NCI-H2196 (cell line): ENCODE measurements at regions not wholly inside any gene's neighbourhood (a gene's known extent, or its start where the extent isn't known, plus 50 kb on each side); places are given as distances from the start of the nearest gene placed in this dataset.
"Not testable (repeated sequence)": the region's sequence is repeated elsewhere in the genome, so short reads cannot be mapped to it uniquely, and the experiment has no call there.

Experiments used
- DNase-seq: peaks from one replicate; lab custom pipeline; 2025; ENCODE audit not compliant: unreplicated experiment; lab: John Stamatoyannopoulos, UW

- DNase-seq, result no peak
Measured at GRCh38 chr13:50464349-50465251, 378.9 kb downstream of the DLEU7 start.

GRCh38 chr13:50466456-50466855 is 377.0 kb downstream of the DLEU7 start:
- no peak for DNase-seq

- DNase-seq, result no peak
Measured at GRCh38 chr13:50467156-50468110, 376.1 kb downstream of the DLEU7 start.

GRCh38 chr13:50468849-50469669 is 374.4 kb downstream of the DLEU7 start:
- DNase-seq, result no peak

GRCh38 chr13:50473050-50473449 is 370.4 kb downstream of the DLEU7 start:
- not testable (repeated sequence) for DNase-seq

GRCh38 chr13:50474088-50474662 is 369.3 kb downstream of the DLEU7 start:
- DNase-seq, result no peak

GRCh38 chr13:50476577-50477285 is 366.8 kb downstream of the DLEU7 start:
- DNase-seq, result no peak

- no peak for DNase-seq
Measured at GRCh38 chr13:50481936-50482335, 361.6 kb downstream of the DLEU7 start.

- DNase-seq, result no peak
Measured at GRCh38 chr13:50483416-50483815, 360.1 kb downstream of the DLEU7 start.

GRCh38 chr13:50484472-50485113 is 358.9 kb downstream of the DLEU7 start:
- DNase-seq, result no peak

GRCh38 chr13:50485979-50486935 is 357.2 kb downstream of the DLEU7 start:
- DNase-seq, result no peak

GRCh38 chr13:50493683-50494082 is 349.8 kb downstream of the DLEU7 start:
- no peak for DNase-seq

GRCh38 chr13:50494138-50494537 is 349.4 kb downstream of the DLEU7 start:
- no peak for DNase-seq

GRCh38 chr13:50503212-50503611 is 340.3 kb downstream of the DLEU7 start:
- DNase-seq, result not testable (repeated sequence)

- DNase-seq, result no peak
Measured at GRCh38 chr13:50509167-50509566, 334.3 kb downstream of the DLEU7 start.

GRCh38 chr13:50509771-50510441 is 333.6 kb downstream of the DLEU7 start:
- DNase-seq, result no peak

- not testable (repeated sequence) for DNase-seq
Measured at GRCh38 chr13:50510885-50511545, 332.5 kb downstream of the DLEU7 start.
